GM23248 (cell line): ENCODE measurements at regions not wholly inside any gene's neighbourhood (a gene's known extent, or its start where the extent isn't known, plus 50 kb on each side); places are given as distances from the start of the nearest gene placed in this dataset.

Experiments
- DNase-seq: peaks from one replicate; pipeline ENCODE4 v3.0.0-alpha.2; 2015
- H2AFZ ChIP-seq: fragments of 200-600 bp; sonication (generic); 2 replicates; pipeline ENCODE4 v1.6.1; 2016; ENCODE audit warnings: antibody characterized with exemption
- H3F3A ChIP-seq: fragments of 200-600 bp; sonication (generic); 2 replicates; pipeline ENCODE4 v1.6.1; 2016; ENCODE audit warnings: mild to moderate bottlenecking, antibody characterized with exemption, mixed run types; ENCODE audit not compliant: insufficient read depth
- H3K27ac ChIP-seq: fragments of 200-600 bp; sonication (generic); 2 replicates; pipeline ENCODE4 v1.5.1; 2016; ENCODE audit warnings: mild to moderate bottlenecking
- H3K27me3 ChIP-seq: fragments of 200-600 bp; sonication (generic); replicated peaks from 2 replicates; pipeline ENCODE4 v1.6.1; 2016; ENCODE audit warnings: mild to moderate bottlenecking; ENCODE audit not compliant: insufficient read depth
- H3K36me3 ChIP-seq: fragments of 200-600 bp; sonication (generic); 2 replicates; pipeline ENCODE4 v1.6.1; 2016; ENCODE audit warnings: low read depth, mild to moderate bottlenecking
- H3K4me1 ChIP-seq: fragments of 200-600 bp; sonication (generic); 2 replicates; pipeline ENCODE4 v1.6.1; 2016; ENCODE audit warnings: mild to moderate bottlenecking; ENCODE audit not compliant: insufficient read depth
- H3K4me2 ChIP-seq: fragments of 200-600 bp; sonication (generic); one replicate; pipeline ENCODE4 v1.6.1; 2016; ENCODE audit warnings: mild to moderate bottlenecking; ENCODE audit not compliant: unreplicated experiment
- H3K4me3 ChIP-seq: fragments of 200-600 bp; sonication (generic); 2 replicates; pipeline ENCODE4 v1.5.1; 2016; ENCODE audit warnings: mild to moderate bottlenecking
- H3K79me2 ChIP-seq: fragments of 200-600 bp; sonication (generic); 2 replicates; pipeline ENCODE4 v1.6.1; 2016; ENCODE audit warnings: mild to moderate bottlenecking; ENCODE audit not compliant: insufficient read depth
- H3K9ac ChIP-seq: fragments of 200-600 bp; sonication (generic); 2 replicates; pipeline ENCODE4 v1.6.1; 2016; ENCODE audit warnings: mild to moderate bottlenecking
- H3K9me2 ChIP-seq: fragments of 200-600 bp; sonication (generic); 2 replicates; pipeline ENCODE4 v1.6.1; 2016; ENCODE audit warnings: mixed run types, mild to moderate bottlenecking, moderate library complexity; ENCODE audit not compliant: insufficient read depth
- H3K9me3 ChIP-seq: fragments of 200-600 bp; sonication (generic); one replicate; pipeline ENCODE4 v1.6.1; 2017; ENCODE audit warnings: low read depth
- H4K20me1 ChIP-seq: fragments of 200-600 bp; sonication (generic); 2 replicates; pipeline ENCODE4 v1.6.0; 2016; ENCODE audit not compliant: insufficient read depth
- EZH2 ChIP-seq: fragments of 200-600 bp; sonication (generic); IDR thresholded peaks from 2 replicates; pipeline ENCODE4 v1.6.1; 2018; ENCODE audit warnings: antibody characterized with exemption, mild to moderate bottlenecking; ENCODE audit not compliant: insufficient read depth, poor library complexity, severe bottlenecking
- EZH2phosphoT487 ChIP-seq: fragments of 200-600 bp; sonication (generic); IDR thresholded peaks from 2 replicates; pipeline ENCODE4 v1.6.1; 2018; ENCODE audit warnings: antibody characterized with exemption, moderate library complexity, mild to moderate bottlenecking, low read depth; ENCODE audit not compliant: insufficient read depth
- WGBS, 2 experiments: methylation state at CpG; one replicate each; pipeline ENCODE4 v1.1.6; 2015 to 2017; ENCODE audit warnings: low lambda C conversion rate in 2 of 2, low coverage in 1 of 2; ENCODE audit errors: missing lambda C conversion rate in 2 of 2; 5-methylcytosine and 5-hydroxymethylcytosine counted together
- in situ Hi-C: fragments of 300-500 bp; cut with MboI; formaldehyde crosslinking; loops from 2 replicates; pipeline ENCODE4 v1.15.0; 2020

DNA sequence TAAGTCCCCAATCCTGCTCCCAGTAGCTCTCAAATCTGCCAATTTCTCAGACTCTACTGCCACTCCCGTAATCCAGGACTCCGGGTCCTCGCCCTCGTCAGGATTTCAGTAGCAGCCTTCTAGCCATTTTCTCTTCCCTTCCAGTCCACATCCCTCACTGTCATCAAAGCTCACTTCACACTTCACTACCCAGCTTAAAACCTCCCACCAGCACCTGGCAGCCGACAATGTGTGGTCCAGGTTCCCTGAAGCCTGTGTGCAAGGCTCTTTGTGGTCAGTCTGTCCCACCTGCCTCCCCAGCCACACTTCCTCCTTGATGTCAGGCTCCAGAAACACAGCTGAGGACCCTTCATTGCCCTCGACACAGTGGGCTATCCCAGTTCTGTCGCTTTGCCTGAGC lies 304.5 kb upstream of the ROPN1 start:
- Histone ChIP-seq H2AFZ (no peak overlapping the region), H3K27ac (no peak overlapping the region), H3K4me1 (no peaks in the 10 kb centered on the region), H3F3A (no peaks in the 10 kb centered on the region), H3K4me2 (no peak overlapping the region), H3K36me3 (no peaks in the 10 kb centered on the region), H4K20me1 (no peaks in the 10 kb centered on the region), H3K27me3 (peaks cover 27% of the 10 kb centered on the region; the same call in 1 of the 2 replicates), H3K9ac (no peak overlapping the region), H3K4me3 (no peak overlapping the region), H3K79me2 (no peaks in the 10 kb centered on the region), H3K9me2 (no peaks in the 10 kb centered on the region), H3K9me3 (no peaks in the 10 kb centered on the region)
- in situ Hi-C loops, result no loop called here
- WGBS, 2 experiments, result 48 to 55% methylated on average over 7 of the region's 7 CpGs
- TF ChIP-seq EZH2phosphoT487 (no peak), EZH2 (no peak)
- DNase-seq, result no peak

DNA sequence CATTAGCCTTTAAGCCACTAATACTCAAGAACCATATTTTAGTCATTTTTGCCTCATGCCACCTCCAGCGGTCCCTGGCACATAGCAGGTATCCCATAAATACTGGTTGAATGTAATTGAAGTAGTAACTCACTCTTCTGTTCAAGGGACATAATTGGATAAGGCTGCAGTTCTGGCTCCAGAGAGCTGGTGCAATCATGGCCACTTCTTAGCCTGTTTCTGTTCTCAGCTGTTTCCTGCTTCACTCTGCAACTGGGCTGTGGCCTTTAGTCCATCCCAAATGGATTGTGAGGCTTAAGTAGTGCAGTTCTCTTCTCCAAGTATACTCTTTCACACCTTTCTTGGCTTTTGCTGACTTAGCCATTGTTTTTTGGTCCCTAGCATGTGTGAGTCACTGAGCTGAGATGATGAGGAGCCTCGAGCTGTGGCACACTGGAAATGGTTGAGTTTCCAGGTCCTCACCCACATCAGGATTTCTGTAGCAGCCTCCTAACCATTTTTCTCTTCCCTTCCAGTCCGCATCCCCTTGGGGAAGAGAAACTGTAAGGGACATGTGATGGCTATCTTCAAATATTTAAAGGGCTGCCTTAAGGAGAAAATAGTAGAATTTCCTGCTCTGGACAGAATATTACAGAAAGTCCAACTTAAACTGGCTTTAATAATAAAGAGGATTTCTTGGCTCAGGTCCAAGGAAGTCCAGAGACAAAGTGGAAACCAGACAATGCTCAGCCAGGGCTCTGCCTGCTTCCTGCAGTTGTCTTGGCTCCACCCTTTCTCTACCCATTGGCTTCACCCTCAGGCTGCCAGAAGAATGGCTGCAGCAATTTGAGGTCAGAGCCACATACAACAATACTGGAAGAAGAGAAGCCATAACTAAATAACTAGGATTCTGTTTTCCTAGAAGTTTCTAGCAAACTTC lies 305.4 kb upstream of the ROPN1 start:
- Histone ChIP-seq H3K9ac (no peak overlapping the region), H3K9me2 (no peaks in the 10 kb centered on the region), H3K27me3 (peaks cover 20% of the 10 kb centered on the region; the same call in 1 of the 2 replicates), H3K79me2 (no peaks in the 10 kb centered on the region), H3K4me1 (no peaks in the 10 kb centered on the region), H2AFZ (no peak overlapping the region), H3K27ac (no peak overlapping the region), H3F3A (no peaks in the 10 kb centered on the region), H4K20me1 (no peaks in the 10 kb centered on the region), H3K4me2 (no peak overlapping the region), H3K36me3 (no peaks in the 10 kb centered on the region), H3K9me3 (no peaks in the 10 kb centered on the region), H3K4me3 (no peak overlapping the region)
- no peak for DNase-seq
- in situ Hi-C loops, result no loop called here
- 49 to 52% methylated on average over 3 of the region's 3 CpGs for WGBS, 2 experiments
- no peak for TF ChIP-seq EZH2phosphoT487
- TF ChIP-seq EZH2, result no peak

DNA sequence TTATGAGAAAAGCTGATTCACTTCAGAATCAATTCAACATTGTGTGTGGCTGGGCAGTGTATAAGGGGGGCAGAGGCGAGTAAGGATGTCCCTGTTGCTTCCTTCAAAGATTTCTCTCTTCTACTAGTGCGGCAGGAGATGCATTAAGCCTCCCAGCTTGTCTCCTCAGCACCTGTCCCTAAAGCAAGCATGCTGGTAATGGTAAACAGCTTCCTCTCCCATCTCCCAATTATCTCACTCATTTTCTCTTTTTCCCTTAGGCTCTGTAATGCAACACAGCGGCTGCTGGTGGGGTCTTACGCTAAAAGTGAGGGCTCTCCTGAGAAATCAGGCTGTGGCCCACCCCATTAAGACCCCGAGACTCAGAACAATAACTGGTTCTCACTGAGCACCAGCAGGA lies 306.4 kb upstream of the ROPN1 start:
- TF ChIP-seq EZH2phosphoT487, result no peak
- TF ChIP-seq EZH2, result no peak
- in situ Hi-C loops, result no loop called here
- H3K27ac ChIP-seq, result no peak overlapping the region
- H4K20me1 ChIP-seq, result no peaks in the 10 kb centered on the region
- H3K4me3 ChIP-seq, result no peak overlapping the region
- DNase-seq, result no peak
- no peaks in the 10 kb centered on the region for H3K36me3 ChIP-seq
- H3K27me3 ChIP-seq, result peaks cover 14% of the 10 kb centered on the region; the same call in 1 of the 2 replicates
- H2AFZ ChIP-seq, result no peak overlapping the region
- 57 to 68% methylated on average over 5 of the region's 5 CpGs for WGBS, 2 experiments
- H3F3A ChIP-seq, result no peaks in the 10 kb centered on the region
- H3K79me2 ChIP-seq, result no peaks in the 10 kb centered on the region
- H3K9ac ChIP-seq, result no peak overlapping the region
- no peaks in the 10 kb centered on the region for H3K9me3 ChIP-seq
- H3K9me2 ChIP-seq, result no peaks in the 10 kb centered on the region
- H3K4me1 ChIP-seq, result no peaks in the 10 kb centered on the region
- H3K4me2 ChIP-seq, result no peak overlapping the region

DNA sequence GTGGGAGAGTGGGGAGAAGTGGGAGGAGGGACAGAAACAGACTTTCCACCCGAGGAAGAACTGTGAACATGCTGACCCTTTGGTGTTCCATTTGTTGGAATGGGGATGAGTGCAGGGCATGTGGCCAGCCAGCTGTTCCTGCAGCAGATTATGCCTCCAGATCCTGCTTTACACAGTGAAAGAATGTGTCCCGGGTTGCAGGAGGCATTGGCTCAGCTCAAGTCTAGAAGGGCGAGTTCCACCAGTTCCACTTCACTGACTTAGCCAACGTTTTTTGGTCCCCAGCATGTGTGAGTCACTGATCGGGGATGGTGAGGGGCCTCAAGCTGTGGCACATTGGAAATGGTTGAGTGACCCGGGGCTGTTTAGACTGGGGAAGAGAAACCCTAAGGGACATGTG lies 307.0 kb upstream of the ROPN1 start:
- Histone ChIP-seq H3K4me1 (no peaks in the 10 kb centered on the region), H3K27ac (no peak overlapping the region), H3K9me3 (no peaks in the 10 kb centered on the region), H3K9me2 (no peaks in the 10 kb centered on the region), H2AFZ (no peak overlapping the region), H3K9ac (no peak overlapping the region), H3K36me3 (no peaks in the 10 kb centered on the region), H3K4me2 (no peak overlapping the region), H3K79me2 (no peaks in the 10 kb centered on the region), H3K27me3 (peaks cover 14% of the 10 kb centered on the region; the same call in 1 of the 2 replicates), H4K20me1 (no peaks in the 10 kb centered on the region), H3K4me3 (no peak overlapping the region), H3F3A (no peaks in the 10 kb centered on the region)
- in situ Hi-C loops, result no loop called here
- DNase-seq, result no peak
- TF ChIP-seq EZH2, result no peak
- no peak for TF ChIP-seq EZH2phosphoT487
- 8 to 9% methylated on average over 6 of the region's 6 CpGs for WGBS, 2 experiments
